Neural progenitor cell (in vitro differentiated cells): ENCODE measurements at regions not wholly inside any gene's neighbourhood (a gene's known extent, or its start where the extent isn't known, plus 50 kb on each side); places are given as distances from the start of the nearest gene placed in this dataset.
A peak's percentile ranks its signal among the peaks of the same experiment; 100 is the strongest.

ENCODE experiments used
- DNase-seq: peaks from one replicate; pipeline ENCODE4 v3.0.0-alpha.2; 2016; ENCODE audit warnings: low spot score
- H2AFZ ChIP-seq: fragments of 200-600 bp; sonication (generic); replicated peaks from 2 replicates; pipeline ENCODE4 v1.6.1; 2016; ENCODE audit warnings: antibody characterized with exemption
- H3F3A ChIP-seq: fragments of 200-600 bp; sonication (generic); 2 replicates; pipeline ENCODE4 v1.6.1; 2016; ENCODE audit warnings: antibody characterized with exemption, low read depth
- H3K27ac ChIP-seq: fragments of 200-600 bp; sonication (generic); 2 replicates; pipeline ENCODE4 v1.5.1; 2016; ENCODE audit warnings: mild to moderate bottlenecking
- H3K27me3 ChIP-seq: fragments of 200-600 bp; sonication (generic); 2 replicates; pipeline ENCODE4 v1.6.1; 2016; ENCODE audit warnings: mild to moderate bottlenecking, moderate library complexity
- H3K36me3 ChIP-seq: fragments of 200-600 bp; sonication (generic); 2 replicates; pipeline ENCODE4 v1.5.1; 2016
- H3K4me1 ChIP-seq: fragments of 200-600 bp; sonication (generic); 2 replicates; pipeline ENCODE4 v1.6.1; 2016; ENCODE audit warnings: mixed run types
- H3K4me2 ChIP-seq: fragments of 200-600 bp; sonication (generic); 2 replicates; pipeline ENCODE4 v1.6.1; 2016
- H3K4me3 ChIP-seq: fragments of 200-600 bp; sonication (generic); 2 replicates; pipeline ENCODE4 v1.5.1; 2016
- H3K79me2 ChIP-seq: fragments of 200-600 bp; sonication (generic); 2 replicates; pipeline ENCODE4 v1.6.1; 2016; ENCODE audit warnings: low read depth
- H3K9ac ChIP-seq: fragments of 200-600 bp; sonication (generic); 2 replicates; pipeline ENCODE4 v1.6.1; 2016
- H3K9me3 ChIP-seq: fragments of 200-600 bp; sonication (generic); 2 replicates; pipeline ENCODE4 v1.5.1; 2016; ENCODE audit warnings: low read depth
- H4K20me1 ChIP-seq: fragments of 200-600 bp; sonication (generic); 2 replicates; pipeline ENCODE4 v1.6.1; 2016; ENCODE audit warnings: low read depth
- H3K27ac Mint-ChIP-seq: 3 replicates; pipeline ENCODE4 v1.8.0; 2021; ENCODE audit warnings: mixed read lengths
- H3K27me3 Mint-ChIP-seq: 2 replicates; pipeline ENCODE4 v1.8.0; 2022; ENCODE audit warnings: low read depth, mild to moderate bottlenecking, inconsistent platforms, moderate library complexity, mixed read lengths; ENCODE audit not compliant: insufficient read depth
- H3K36me3 Mint-ChIP-seq: 3 replicates; pipeline ENCODE4 v1.8.0; 2021; ENCODE audit warnings: mixed read lengths
- H3K4me1 Mint-ChIP-seq: 3 replicates; pipeline ENCODE4 v1.8.0; 2021; ENCODE audit warnings: mixed read lengths
- H3K4me3 Mint-ChIP-seq: 3 replicates; pipeline ENCODE4 v1.8.0; 2021; ENCODE audit warnings: mild to moderate bottlenecking, moderate library complexity, mixed read lengths
- H3K9me3 Mint-ChIP-seq: 3 replicates; pipeline ENCODE4 v1.8.0; 2020; ENCODE audit warnings: mixed read lengths
- EZH2 ChIP-seq: fragments of 200-600 bp; sonication (generic); IDR thresholded peaks from 2 replicates; pipeline ENCODE4 v1.6.1; 2017; ENCODE audit warnings: antibody characterized with exemption, mild to moderate bottlenecking, moderate library complexity
- EZH2phosphoT487 ChIP-seq: fragments of 200-600 bp; sonication (generic); IDR thresholded peaks from 2 replicates; pipeline ENCODE4 v1.6.1; 2017; ENCODE audit warnings: antibody characterized with exemption
- TF ChIP-seq, protein P1 (sequence below): fragments of 200-600 bp; sonication (generic); IDR thresholded peaks from 2 replicates; pipeline ENCODE4 v1.5.1; 2017; ENCODE audit warnings: antibody characterized with exemption, mild to moderate bottlenecking

DNA sequence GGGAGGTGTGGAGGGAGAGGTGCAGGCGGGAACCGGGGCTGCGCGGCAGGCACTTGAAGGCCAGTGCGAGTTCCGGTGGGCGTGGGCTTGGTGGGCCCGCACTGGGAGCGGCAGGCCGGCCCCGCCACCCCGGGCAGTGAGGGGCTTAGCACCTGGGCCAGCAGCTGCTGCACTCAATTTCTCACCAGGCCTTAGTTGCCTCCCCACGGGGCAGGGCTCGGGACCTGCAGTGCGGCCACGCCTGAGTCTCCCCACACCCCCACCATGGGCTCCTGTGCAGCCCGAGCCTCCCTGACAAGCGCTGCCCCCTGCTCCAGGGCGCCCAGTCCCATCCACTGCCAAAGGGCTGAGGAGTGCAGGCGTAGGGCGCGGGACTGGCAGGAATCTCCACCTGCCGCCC lies 284.5 kb downstream of the DEPDC1B start:
- Mint-ChIP-seq H3K9me3 (peaks cover 4% of the 10 kb centered on the region), H3K27me3 (no peaks in the 10 kb centered on the region), H3K27ac (no peak overlapping the region), H3K36me3 (no peaks in the 10 kb centered on the region), H3K4me3 (no peak overlapping the region), H3K4me1 (peaks cover 4% of the 10 kb centered on the region)
- TF ChIP-seq, protein P1, sequence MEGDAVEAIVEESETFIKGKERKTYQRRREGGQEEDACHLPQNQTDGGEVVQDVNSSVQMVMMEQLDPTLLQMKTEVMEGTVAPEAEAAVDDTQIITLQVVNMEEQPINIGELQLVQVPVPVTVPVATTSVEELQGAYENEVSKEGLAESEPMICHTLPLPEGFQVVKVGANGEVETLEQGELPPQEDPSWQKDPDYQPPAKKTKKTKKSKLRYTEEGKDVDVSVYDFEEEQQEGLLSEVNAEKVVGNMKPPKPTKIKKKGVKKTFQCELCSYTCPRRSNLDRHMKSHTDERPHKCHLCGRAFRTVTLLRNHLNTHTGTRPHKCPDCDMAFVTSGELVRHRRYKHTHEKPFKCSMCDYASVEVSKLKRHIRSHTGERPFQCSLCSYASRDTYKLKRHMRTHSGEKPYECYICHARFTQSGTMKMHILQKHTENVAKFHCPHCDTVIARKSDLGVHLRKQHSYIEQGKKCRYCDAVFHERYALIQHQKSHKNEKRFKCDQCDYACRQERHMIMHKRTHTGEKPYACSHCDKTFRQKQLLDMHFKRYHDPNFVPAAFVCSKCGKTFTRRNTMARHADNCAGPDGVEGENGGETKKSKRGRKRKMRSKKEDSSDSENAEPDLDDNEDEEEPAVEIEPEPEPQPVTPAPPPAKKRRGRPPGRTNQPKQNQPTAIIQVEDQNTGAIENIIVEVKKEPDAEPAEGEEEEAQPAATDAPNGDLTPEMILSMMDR, result no peak
- Histone ChIP-seq H3K9ac (no peak overlapping the region), H3K4me2 (no peak overlapping the region), H3K36me3 (no peaks in the 10 kb centered on the region), H3K79me2 (no peaks in the 10 kb centered on the region), H3K27me3 (no peaks in the 10 kb centered on the region), H3K4me1 (no peaks in the 10 kb centered on the region), H3K9me3 (no peaks in the 10 kb centered on the region), H2AFZ (no peak overlapping the region), H3K4me3 (no peak overlapping the region), H3F3A (no peaks in the 10 kb centered on the region), H3K27ac (no peak overlapping the region), H4K20me1 (no peaks in the 10 kb centered on the region)
- no peak for DNase-seq

DNA sequence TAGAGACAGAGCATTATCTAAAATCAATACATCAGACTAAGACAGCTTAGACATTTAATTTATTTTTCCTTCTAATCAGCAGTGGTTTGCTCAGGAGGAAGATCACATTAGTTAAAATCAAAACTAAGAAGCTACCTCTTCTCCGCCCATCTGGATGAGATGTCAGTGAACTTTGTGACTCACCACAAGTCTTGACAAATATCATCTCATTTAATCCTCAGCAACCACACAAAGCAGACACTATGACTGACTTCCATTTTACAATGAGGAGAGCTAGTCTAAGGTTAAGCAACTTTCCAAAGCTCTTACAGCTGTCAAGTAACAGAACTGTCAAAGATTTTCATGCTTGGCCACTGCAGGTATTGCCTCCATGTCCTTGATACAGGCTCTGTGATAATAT lies 289.5 kb downstream of the DEPDC1B start:
- Histone ChIP-seq H2AFZ (no peak overlapping the region), H3F3A (no peaks in the 10 kb centered on the region), H3K9ac (no peak overlapping the region), H4K20me1 (no peaks in the 10 kb centered on the region), H3K27me3 (no peaks in the 10 kb centered on the region), H3K9me3 (no peaks in the 10 kb centered on the region), H3K4me1 (no peaks in the 10 kb centered on the region), H3K36me3 (no peaks in the 10 kb centered on the region), H3K4me2 (no peak overlapping the region), H3K27ac (no peak overlapping the region), H3K79me2 (no peaks in the 10 kb centered on the region), H3K4me3 (no peak overlapping the region)
- peaks cover 2% of the 10 kb centered on the region for H3K4me1 Mint-ChIP-seq
- no peak for DNase-seq
- TF ChIP-seq, protein P1, result no peak
- TF ChIP-seq EZH2, result no peak
- TF ChIP-seq EZH2phosphoT487, result no peak
- no peak overlapping the region for H3K27ac Mint-ChIP-seq
- no peak overlapping the region for H3K4me3 Mint-ChIP-seq
- peaks cover 4% of the 10 kb centered on the region for H3K27me3 Mint-ChIP-seq
- no peaks in the 10 kb centered on the region for H3K36me3 Mint-ChIP-seq
- H3K9me3 Mint-ChIP-seq, result peaks cover 2% of the 10 kb centered on the region

DNA sequence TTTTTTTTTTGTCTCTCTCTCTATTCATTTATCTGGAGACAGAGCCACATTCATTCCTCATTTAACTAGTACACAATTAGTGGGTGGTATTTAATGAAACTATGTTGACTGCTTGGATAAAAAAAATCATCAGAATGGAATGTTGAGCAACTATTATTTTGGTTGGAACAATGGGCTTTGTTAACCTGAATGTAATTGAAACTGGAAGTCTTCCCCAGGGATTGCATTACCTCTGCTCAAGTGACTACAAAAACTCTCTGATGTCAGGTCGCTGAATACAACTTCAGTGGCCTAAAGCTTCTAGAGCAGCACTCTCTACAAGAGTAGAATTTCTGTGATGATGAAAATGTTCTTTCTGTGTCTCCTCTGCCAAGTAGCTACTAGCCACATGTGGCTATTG lies 295.8 kb downstream of the DEPDC1B start:
- Mint-ChIP-seq H3K4me1 (peaks cover 5% of the 10 kb centered on the region), H3K9me3 (peaks cover 2% of the 10 kb centered on the region), H3K36me3 (no peaks in the 10 kb centered on the region), H3K4me3 (no peak overlapping the region), H3K27ac (no peak overlapping the region), H3K27me3 (peaks cover 6% of the 10 kb centered on the region)
- Histone ChIP-seq H3K4me2 (peak overlapping the region; percentile 12), H3K4me3 (no peak overlapping the region), H3K9ac (no peak overlapping the region), H3F3A (no peaks in the 10 kb centered on the region), H2AFZ (no peak overlapping the region), H3K4me1 (peaks cover 14% of the 10 kb centered on the region), H3K27me3 (no peaks in the 10 kb centered on the region), H4K20me1 (no peaks in the 10 kb centered on the region), H3K36me3 (no peaks in the 10 kb centered on the region), H3K79me2 (no peaks in the 10 kb centered on the region), H3K27ac (no peak overlapping the region), H3K9me3 (no peaks in the 10 kb centered on the region)
- TF ChIP-seq EZH2 (no peak), EZH2phosphoT487 (no peak)
- TF ChIP-seq, protein P1, result no peak
- DNase-seq, result peak; percentile 52
